ENCODE measurements at regions not wholly inside any gene's neighbourhood (a gene's known extent, or its start where the extent isn't known, plus 50 kb on each side); places are given as distances from the start of the nearest gene placed in this dataset.

DNA sequence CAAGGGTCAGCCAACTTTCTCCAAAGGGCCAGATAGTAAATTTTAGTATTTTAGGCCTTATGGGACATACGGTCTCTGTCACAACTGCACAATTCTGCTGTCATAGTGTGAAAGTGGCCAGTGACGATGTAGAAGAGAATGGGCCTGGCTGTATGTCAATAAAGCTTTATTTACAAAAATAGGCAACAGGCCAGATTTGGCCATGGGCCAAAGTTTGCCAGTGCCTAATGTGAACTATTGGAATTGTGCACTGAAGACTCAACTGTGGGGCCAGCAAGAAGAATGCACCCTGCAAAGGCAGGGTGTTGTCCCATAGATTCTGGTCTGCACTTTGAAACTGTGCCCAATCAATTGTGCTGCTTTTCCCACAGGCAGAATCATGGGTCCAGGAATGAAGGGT, 69.4 kb upstream of the PRR23E start:
- H3K4me1 ChIP-seq (ENCODE audit: control insufficient read depth, insufficient read depth, low read length) = no peaks in the 10 kb centered on the region
- no peak overlapping the region for H3K4me3 ChIP-seq (ENCODE audit: low read depth, low read length)
- H3K27ac ChIP-seq (ENCODE audit: low read depth, low read length) = no peak overlapping the region
- no peaks in the 10 kb centered on the region for H3K9me3 ChIP-seq (ENCODE audit: control insufficient read depth, insufficient read depth, low read depth, low read length)
- H3K9ac ChIP-seq (ENCODE audit: low read length) = no peak overlapping the region
- no peaks in the 10 kb centered on the region for H3K36me3 ChIP-seq (ENCODE audit: control insufficient read depth, insufficient read depth, low read length)
- H3K27me3 ChIP-seq (ENCODE audit: control insufficient read depth, insufficient read depth, low read length) = no peaks in the 10 kb centered on the region; the same call in 1 of the 2 replicates

DNA sequence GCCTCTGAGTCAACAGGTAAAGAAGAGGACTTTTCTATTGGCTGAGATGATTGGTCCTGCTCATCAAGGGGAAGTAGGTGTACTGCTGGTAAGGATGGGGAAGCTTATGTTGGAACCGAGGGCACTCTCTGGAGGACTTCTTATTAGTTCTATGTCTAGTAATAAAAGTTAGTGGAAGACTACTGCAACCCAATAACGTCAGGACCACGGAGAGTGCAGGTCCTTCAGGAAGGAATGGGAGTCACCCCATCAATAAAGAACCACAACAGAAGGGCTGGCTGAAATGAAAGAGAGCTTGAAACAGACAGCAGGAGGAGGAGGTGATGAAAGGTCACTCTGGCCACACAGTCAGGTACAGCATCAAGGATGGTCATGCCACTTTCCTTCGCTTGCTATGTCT, 68.8 kb upstream of the PRR23E start:
- H3K27me3 ChIP-seq (ENCODE audit: control insufficient read depth, insufficient read depth, low read length) = no peaks in the 10 kb centered on the region; the same call in 1 of the 2 replicates
- H3K4me3 ChIP-seq (ENCODE audit: low read depth, low read length) = no peak overlapping the region
- H3K9me3 ChIP-seq (ENCODE audit: control insufficient read depth, insufficient read depth, low read depth, low read length) = no peaks in the 10 kb centered on the region
- H3K4me1 ChIP-seq (ENCODE audit: control insufficient read depth, insufficient read depth, low read length) = no peaks in the 10 kb centered on the region
- no peaks in the 10 kb centered on the region for H3K36me3 ChIP-seq (ENCODE audit: control insufficient read depth, insufficient read depth, low read length)
- H3K27ac ChIP-seq (ENCODE audit: low read depth, low read length) = no peak overlapping the region
- H3K9ac ChIP-seq (ENCODE audit: low read length) = no peak overlapping the region

DNA sequence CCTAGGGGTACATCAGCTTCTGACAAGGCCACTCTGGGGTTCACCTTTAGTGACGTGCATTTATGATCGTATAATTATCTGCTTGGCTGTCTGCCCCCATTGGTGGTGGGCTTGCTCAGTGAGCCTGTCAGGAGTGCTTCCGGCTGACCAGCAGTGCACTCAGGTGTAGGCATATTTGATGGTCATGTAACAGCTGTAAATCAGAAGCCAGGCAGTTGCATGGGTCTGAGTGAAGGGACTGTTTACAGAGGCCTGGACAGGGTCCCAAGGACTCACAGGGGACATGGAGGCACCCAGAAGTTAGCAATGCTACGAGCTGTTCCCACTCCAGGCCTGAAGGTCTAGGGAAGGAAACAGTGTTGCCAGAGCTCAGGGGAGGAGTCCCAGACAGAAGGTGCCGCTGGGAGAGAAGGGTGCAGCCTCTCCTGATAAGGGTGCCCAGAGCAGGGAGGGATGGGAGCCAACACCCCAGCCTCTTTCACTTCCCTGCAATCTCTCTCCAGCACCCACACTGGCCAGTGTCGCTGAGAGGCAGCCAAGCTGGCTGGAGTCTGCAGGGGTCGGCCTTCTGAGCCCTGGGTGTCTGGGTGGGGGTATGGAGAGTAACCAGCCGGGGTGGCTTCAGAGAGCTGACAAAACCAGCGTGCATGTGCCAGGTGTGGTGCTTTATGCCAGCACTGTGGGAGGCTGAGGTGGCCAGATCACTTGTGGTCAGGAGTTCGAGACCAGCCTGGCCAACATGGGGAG, 61.3 kb upstream of the PRR23E start:
- Histone ChIP-seq H3K27me3 (ENCODE audit: control insufficient read depth, insufficient read depth, low read length) (peaks cover 39% of the 10 kb centered on the region), H3K36me3 (ENCODE audit: control insufficient read depth, insufficient read depth, low read length) (no peaks in the 10 kb centered on the region), H3K9ac (ENCODE audit: low read length) (no peak overlapping the region), H3K4me3 (ENCODE audit: low read depth, low read length) (no peak overlapping the region), H3K4me1 (ENCODE audit: control insufficient read depth, insufficient read depth, low read length) (peaks cover 19% of the 10 kb centered on the region), H3K9me3 (ENCODE audit: control insufficient read depth, insufficient read depth, low read depth, low read length) (no peaks in the 10 kb centered on the region), H3K27ac (ENCODE audit: low read depth, low read length) (no peak overlapping the region)

DNA sequence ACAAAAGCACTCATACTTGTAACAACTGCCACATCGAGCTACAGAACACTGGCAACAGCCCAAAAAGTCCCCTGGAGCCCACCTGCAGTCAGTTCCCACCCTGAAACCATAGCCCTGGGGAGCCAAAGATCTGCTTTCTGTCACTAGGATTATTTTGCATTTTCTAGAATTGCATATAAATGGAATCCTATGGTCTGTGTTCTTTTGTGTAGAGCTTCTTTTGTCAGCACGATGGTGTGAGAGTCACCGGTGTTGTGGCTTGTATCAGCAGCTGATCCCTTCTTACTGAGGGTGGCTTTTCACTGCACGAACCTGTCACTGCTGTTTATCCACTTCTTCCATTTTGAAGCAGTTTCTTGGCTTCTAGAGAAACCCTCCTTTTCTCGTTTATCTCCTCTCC, 60.1 kb upstream of the PRR23E start:
- H3K4me1 ChIP-seq (ENCODE audit: control insufficient read depth, insufficient read depth, low read length) = peaks cover 19% of the 10 kb centered on the region
- no peaks in the 10 kb centered on the region for H3K36me3 ChIP-seq (ENCODE audit: control insufficient read depth, insufficient read depth, low read length)
- no peak overlapping the region for H3K4me3 ChIP-seq (ENCODE audit: low read depth, low read length)
- no peak overlapping the region for H3K9ac ChIP-seq (ENCODE audit: low read length)
- H3K27me3 ChIP-seq (ENCODE audit: control insufficient read depth, insufficient read depth, low read length) = peaks cover 51% of the 10 kb centered on the region
- no peaks in the 10 kb centered on the region for H3K9me3 ChIP-seq (ENCODE audit: control insufficient read depth, insufficient read depth, low read depth, low read length)
- H3K27ac ChIP-seq (ENCODE audit: low read depth, low read length) = no peak overlapping the region

DNA sequence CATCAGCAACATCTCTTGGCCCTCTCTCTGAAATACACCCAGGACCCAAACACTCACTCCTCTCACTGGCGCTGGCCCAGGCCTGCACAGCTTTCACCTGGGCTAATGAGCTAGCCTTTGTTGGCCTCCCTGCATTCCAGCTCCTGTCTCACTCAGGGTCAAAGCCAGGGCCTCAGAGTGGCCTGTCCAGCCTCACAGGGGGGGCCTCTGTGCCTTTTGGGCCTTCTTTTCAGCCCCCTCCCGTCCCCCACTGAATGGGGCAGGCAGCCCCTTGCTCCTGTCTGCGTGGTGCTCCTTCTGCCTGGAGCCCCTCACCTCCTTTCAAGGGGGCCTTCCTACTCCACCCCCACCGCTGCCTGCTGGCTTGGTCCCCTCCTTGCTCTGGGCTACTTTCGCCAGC, 59.0 kb upstream of the PRR23E start:
- Histone ChIP-seq H3K27me3 (ENCODE audit: control insufficient read depth, insufficient read depth, low read length) (peaks cover 53% of the 10 kb centered on the region), H3K9me3 (ENCODE audit: control insufficient read depth, insufficient read depth, low read depth, low read length) (no peaks in the 10 kb centered on the region)

DNA sequence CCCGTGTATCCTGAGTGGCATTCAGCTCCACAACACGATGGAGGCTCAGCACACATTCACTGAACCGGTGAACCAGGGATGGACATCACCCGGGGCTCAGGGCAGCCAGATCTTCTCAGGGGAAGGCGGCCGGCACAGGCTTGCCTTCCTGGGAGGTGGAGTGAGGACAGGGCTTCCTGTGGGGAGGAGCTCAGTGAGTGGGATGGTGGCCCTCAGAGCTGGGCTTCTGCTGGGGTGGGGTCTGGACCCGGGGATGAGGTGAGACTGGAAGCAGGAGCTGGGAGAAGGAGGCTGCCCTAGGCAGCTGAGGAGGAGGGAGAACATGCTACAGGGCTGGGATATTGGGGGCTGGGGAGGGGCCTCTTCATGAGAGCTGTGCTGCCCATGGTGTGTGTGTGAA, 58.5 kb upstream of the PRR23E start:
- no peak overlapping the region for H3K9ac ChIP-seq (ENCODE audit: low read length)
- peaks cover 53% of the 10 kb centered on the region for H3K27me3 ChIP-seq (ENCODE audit: control insufficient read depth, insufficient read depth, low read length)
- H3K9me3 ChIP-seq (ENCODE audit: control insufficient read depth, insufficient read depth, low read depth, low read length) = no peaks in the 10 kb centered on the region
- no peaks in the 10 kb centered on the region for H3K36me3 ChIP-seq (ENCODE audit: control insufficient read depth, insufficient read depth, low read length)
- H3K4me1 ChIP-seq (ENCODE audit: control insufficient read depth, insufficient read depth, low read length) = peaks cover 19% of the 10 kb centered on the region
- H3K27ac ChIP-seq (ENCODE audit: low read depth, low read length) = no peak overlapping the region
- no peak overlapping the region for H3K4me3 ChIP-seq (ENCODE audit: low read depth, low read length)

More for the DNA sequence above, 59.0 kb upstream of the PRR23E start:
- Histone ChIP-seq H3K9ac (ENCODE audit: low read length) (no peak overlapping the region), H3K4me1 (ENCODE audit: control insufficient read depth, insufficient read depth, low read length) (peaks cover 19% of the 10 kb centered on the region), H3K36me3 (ENCODE audit: control insufficient read depth, insufficient read depth, low read length) (no peaks in the 10 kb centered on the region), H3K27ac (ENCODE audit: low read depth, low read length) (no peak overlapping the region), H3K4me3 (ENCODE audit: low read depth, low read length) (no peak overlapping the region)

DNA sequence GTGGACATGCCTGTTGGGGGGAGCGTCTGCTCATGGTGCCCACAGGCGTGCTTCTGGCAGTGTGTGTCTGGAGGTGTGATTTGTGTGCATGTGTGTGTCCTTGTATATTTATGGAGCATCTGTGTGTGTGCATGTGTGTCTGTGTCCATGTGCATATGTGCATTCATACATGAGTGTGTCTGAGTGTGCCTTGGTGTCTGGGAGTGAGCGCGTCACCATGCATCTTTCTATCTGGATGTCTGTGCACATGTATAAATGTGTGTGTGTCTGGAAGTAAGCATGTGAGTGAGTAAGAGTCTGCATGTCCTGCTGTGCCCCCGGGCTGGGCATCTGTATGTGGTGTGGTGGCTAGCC, 58.1 kb upstream of the PRR23E start:
- no peak overlapping the region for H3K27ac ChIP-seq (ENCODE audit: low read depth, low read length)
- peaks cover 19% of the 10 kb centered on the region for H3K4me1 ChIP-seq (ENCODE audit: control insufficient read depth, insufficient read depth, low read length)
- H3K27me3 ChIP-seq (ENCODE audit: control insufficient read depth, insufficient read depth, low read length) = peaks cover 53% of the 10 kb centered on the region
- H3K9ac ChIP-seq (ENCODE audit: low read length) = no peak overlapping the region
- H3K36me3 ChIP-seq (ENCODE audit: control insufficient read depth, insufficient read depth, low read length) = no peaks in the 10 kb centered on the region
- no peaks in the 10 kb centered on the region for H3K9me3 ChIP-seq (ENCODE audit: control insufficient read depth, insufficient read depth, low read depth, low read length)
- H3K4me3 ChIP-seq (ENCODE audit: low read depth, low read length) = peak overlapping the region; percentile 37; the same call in 1 of the 2 replicates

DNA sequence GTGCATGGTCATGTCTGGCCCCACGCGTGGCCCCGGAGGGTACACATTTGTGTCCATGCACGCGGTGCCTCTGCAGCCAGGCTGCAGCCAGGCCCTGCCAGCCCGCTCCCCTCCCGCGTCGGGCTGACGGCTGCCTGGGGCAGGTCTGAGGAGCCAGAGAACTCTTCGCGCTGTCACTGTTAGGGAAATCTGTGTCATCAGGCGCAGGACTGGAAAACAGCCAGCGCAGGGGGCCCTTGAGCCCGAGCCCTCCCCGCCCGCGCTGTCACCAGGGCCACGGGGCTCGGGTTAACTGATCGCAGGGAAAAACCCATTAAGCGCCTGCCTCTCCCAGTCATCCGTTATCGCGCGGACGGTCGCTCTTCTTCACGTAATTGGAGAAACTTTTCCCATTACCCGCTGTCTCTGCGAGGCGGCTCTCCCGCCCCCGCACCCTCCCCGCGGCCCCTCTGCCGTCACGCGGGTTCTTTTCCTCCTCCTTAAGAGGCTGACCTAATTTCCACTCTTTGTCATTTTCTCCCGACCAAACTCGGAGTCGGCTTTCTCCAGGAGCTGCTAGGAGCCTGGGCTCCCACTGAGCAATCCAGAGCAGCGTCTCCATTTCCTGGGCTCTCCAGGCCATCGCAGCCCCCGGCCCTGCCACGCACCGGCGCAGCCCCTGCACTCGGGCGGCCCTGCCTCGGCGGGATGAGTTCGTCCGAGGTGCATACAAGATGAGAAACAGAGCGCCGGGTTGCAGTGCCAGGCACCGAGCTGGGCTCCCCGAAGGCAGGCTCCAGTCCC, 57.5 kb upstream of the PRR23E start:
- Histone ChIP-seq H3K9me3 (ENCODE audit: control insufficient read depth, insufficient read depth, low read depth, low read length) (no peaks in the 10 kb centered on the region), H3K36me3 (ENCODE audit: control insufficient read depth, insufficient read depth, low read length) (no peaks in the 10 kb centered on the region), H3K27me3 (ENCODE audit: control insufficient read depth, insufficient read depth, low read length) (peaks cover 53% of the 10 kb centered on the region), H3K27ac (ENCODE audit: low read depth, low read length) (no peak overlapping the region), H3K4me1 (ENCODE audit: control insufficient read depth, insufficient read depth, low read length) (peaks cover 19% of the 10 kb centered on the region), H3K9ac (ENCODE audit: low read length) (no peak overlapping the region), H3K4me3 (ENCODE audit: low read depth, low read length) (peak overlapping the region; percentile 37)

DNA sequence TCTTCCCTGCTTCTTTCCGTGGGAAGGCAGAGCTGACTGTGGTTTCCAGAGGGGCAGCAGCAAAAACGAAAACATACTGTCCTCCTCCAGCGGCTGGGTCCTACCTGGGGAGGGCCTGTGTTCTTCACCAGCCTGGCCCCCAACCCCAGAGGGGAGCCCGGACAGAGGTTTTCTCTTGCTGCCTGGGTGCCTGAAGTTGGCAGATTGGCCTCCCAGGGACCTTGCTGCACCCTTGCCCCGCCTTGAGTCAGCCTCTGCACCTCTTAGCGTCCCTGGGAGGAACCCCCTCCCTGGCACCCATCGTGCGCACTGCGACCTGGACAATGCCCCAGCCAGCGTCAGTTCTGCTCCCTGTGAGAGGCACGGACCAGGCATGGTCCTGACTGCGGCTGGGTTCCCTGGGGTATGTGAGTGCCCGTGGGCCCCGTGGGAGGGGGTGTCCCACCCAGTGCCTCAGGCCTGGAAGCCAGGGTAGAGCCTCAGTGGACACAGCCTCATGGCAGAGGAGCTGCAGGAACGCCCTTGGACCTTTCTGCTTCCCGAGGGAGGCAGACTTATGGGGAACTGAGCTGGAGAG, 56.8 kb upstream of the PRR23E start:
- Histone ChIP-seq H3K4me3 (ENCODE audit: low read depth, low read length) (peak overlapping the region; percentile 37), H3K9ac (ENCODE audit: low read length) (no peak overlapping the region), H3K4me1 (ENCODE audit: control insufficient read depth, insufficient read depth, low read length) (peaks cover 19% of the 10 kb centered on the region), H3K27me3 (ENCODE audit: control insufficient read depth, insufficient read depth, low read length) (peaks cover 53% of the 10 kb centered on the region), H3K9me3 (ENCODE audit: control insufficient read depth, insufficient read depth, low read depth, low read length) (no peaks in the 10 kb centered on the region), H3K36me3 (ENCODE audit: control insufficient read depth, insufficient read depth, low read length) (no peaks in the 10 kb centered on the region), H3K27ac (ENCODE audit: low read depth, low read length) (no peak overlapping the region)

DNA sequence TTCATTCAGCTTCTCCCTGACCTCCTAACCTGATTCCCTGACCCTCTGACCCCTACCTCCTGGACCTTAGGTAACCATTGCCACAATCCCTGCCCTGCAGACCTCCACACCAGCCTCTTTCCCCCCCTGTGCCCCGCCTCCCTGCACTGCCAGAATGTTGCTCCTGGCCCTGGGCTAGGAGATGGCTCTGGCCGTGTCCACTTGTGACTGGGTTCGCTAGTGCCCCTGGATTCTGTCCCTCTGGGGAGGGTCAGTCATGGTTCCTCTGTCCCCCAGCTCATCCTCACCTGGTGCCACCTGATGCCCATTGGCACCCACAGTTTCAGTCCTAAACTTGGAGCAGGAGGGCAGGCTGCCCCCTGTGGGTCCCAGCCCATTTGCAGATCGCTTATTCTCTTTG, 56.2 kb upstream of the PRR23E start:
- no peak overlapping the region for H3K9ac ChIP-seq (ENCODE audit: low read length)
- H3K27ac ChIP-seq (ENCODE audit: low read depth, low read length) = no peak overlapping the region
- H3K4me1 ChIP-seq (ENCODE audit: control insufficient read depth, insufficient read depth, low read length) = peaks cover 22% of the 10 kb centered on the region
- no peaks in the 10 kb centered on the region for H3K36me3 ChIP-seq (ENCODE audit: control insufficient read depth, insufficient read depth, low read length)
- no peaks in the 10 kb centered on the region for H3K9me3 ChIP-seq (ENCODE audit: control insufficient read depth, insufficient read depth, low read depth, low read length)
- no peak overlapping the region for H3K4me3 ChIP-seq (ENCODE audit: low read depth, low read length)
- peaks cover 53% of the 10 kb centered on the region for H3K27me3 ChIP-seq (ENCODE audit: control insufficient read depth, insufficient read depth, low read length)

DNA sequence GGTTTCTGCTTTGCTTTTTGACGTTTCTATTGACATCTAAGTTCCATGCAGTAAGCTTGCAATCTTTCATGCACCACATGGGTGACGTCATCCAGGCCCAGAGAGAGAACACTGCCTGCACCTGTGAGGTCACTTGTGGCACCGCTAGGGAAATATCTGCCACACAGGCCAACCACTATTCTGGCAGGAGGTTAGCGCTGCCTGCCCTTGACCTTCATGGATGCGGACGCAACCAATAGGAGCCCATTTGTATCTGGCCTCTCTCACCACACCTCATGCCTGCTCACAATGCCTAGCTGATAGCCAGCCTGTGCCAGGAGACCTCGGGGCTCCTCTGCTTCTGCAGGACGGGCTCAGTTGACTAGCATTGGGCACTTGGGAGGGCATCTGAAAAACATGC, 55.8 kb upstream of the PRR23E start:
- Histone ChIP-seq H3K9me3 (ENCODE audit: control insufficient read depth, insufficient read depth, low read depth, low read length) (no peaks in the 10 kb centered on the region), H3K36me3 (ENCODE audit: control insufficient read depth, insufficient read depth, low read length) (no peaks in the 10 kb centered on the region), H3K27ac (ENCODE audit: low read depth, low read length) (no peak overlapping the region), H3K9ac (ENCODE audit: low read length) (no peak overlapping the region), H3K27me3 (ENCODE audit: control insufficient read depth, insufficient read depth, low read length) (peaks cover 53% of the 10 kb centered on the region), H3K4me3 (ENCODE audit: low read depth, low read length) (no peak overlapping the region), H3K4me1 (ENCODE audit: control insufficient read depth, insufficient read depth, low read length) (peaks cover 22% of the 10 kb centered on the region)

Data from HUES6 (cell line).